HG02588 (cell line): ENCODE measurements at regions not wholly inside any gene's neighbourhood (a gene's known extent, or its start where the extent isn't known, plus 50 kb on each side); places are given as distances from the start of the nearest gene placed in this dataset.
"Not testable (repeated sequence)": the region's sequence is repeated elsewhere in the genome, so short reads cannot be mapped to it uniquely, and the experiment has no call there.

Source experiments
- ATAC-seq: cut with Tn5 transposase; IDR thresholded peaks from one replicate; pipeline ENCODE4 v1.9.1; 2021; ENCODE audit warnings: mild to moderate bottlenecking, moderate library complexity; ENCODE audit not compliant: unreplicated experiment

- no peak for ATAC-seq
These were observed 255.1 kb upstream of the KRR1 start for GRCh38 chr12:75766263-75767160.

- no peak for ATAC-seq
These were observed 254.0 kb upstream of the KRR1 start for GRCh38 chr12:75765170-75766059.

GRCh38 chr12:75764091-75764841 is 252.9 kb upstream of the KRR1 start:
- no peak for ATAC-seq

- ATAC-seq: no peak
These were observed 249.3 kb upstream of the KRR1 start for GRCh38 chr12:75760573-75761294.

- ATAC-seq: no peak
These were observed 248.6 kb upstream of the KRR1 start for GRCh38 chr12:75759842-75760572.

GRCh38 chr12:75759196-75759595 is 247.8 kb upstream of the KRR1 start:
- no peak for ATAC-seq

GRCh38 chr12:75756771-75757170 is 245.4 kb upstream of the KRR1 start:
- no peak for ATAC-seq

GRCh38 chr12:75756111-75756510 is 244.7 kb upstream of the KRR1 start:
- no peak for ATAC-seq

GRCh38 chr12:75754698-75755097 is 243.3 kb upstream of the KRR1 start:
- ATAC-seq: no peak

- ATAC-seq: no peak
These were observed 242.7 kb upstream of the KRR1 start for GRCh38 chr12:75754141-75754540.

- no peak for ATAC-seq
These were observed 240.5 kb upstream of the KRR1 start for GRCh38 chr12:75751769-75752471.

- ATAC-seq: no peak
These were observed 239.4 kb upstream of the KRR1 start for GRCh38 chr12:75750716-75751306.

- not testable (repeated sequence) for ATAC-seq
These were observed 237.6 kb upstream of the KRR1 start for GRCh38 chr12:75748990-75749389.

GRCh38 chr12:75748136-75748535 is 236.7 kb upstream of the KRR1 start:
- ATAC-seq: no peak

- no peak for ATAC-seq
These were observed 236.2 kb upstream of the KRR1 start for GRCh38 chr12:75747572-75748021.

- ATAC-seq: no peak
These were observed 235.2 kb upstream of the KRR1 start for GRCh38 chr12:75746621-75747020.

GRCh38 chr12:75744607-75745256 is 233.3 kb upstream of the KRR1 start:
- no peak for ATAC-seq

GRCh38 chr12:75742961-75743360 is 231.6 kb upstream of the KRR1 start:
- no peak for ATAC-seq
